Muscle of back (tissue), 3 donors: ENCODE measurements at regions not wholly inside any gene's neighbourhood (a gene's known extent, or its start where the extent isn't known, plus 50 kb on each side); places are given as distances from the start of the nearest gene placed in this dataset.
"Not testable (repeated sequence)": the region's sequence is repeated elsewhere in the genome, so short reads cannot be mapped to it uniquely, and the experiment has no call there.

ENCODE experiments used
- DNase-seq, 3 donors: peaks; one replicate each; pipeline versions ENCODE4 v3.0.0 to v3.0.0-alpha.2; 2013

DNA sequence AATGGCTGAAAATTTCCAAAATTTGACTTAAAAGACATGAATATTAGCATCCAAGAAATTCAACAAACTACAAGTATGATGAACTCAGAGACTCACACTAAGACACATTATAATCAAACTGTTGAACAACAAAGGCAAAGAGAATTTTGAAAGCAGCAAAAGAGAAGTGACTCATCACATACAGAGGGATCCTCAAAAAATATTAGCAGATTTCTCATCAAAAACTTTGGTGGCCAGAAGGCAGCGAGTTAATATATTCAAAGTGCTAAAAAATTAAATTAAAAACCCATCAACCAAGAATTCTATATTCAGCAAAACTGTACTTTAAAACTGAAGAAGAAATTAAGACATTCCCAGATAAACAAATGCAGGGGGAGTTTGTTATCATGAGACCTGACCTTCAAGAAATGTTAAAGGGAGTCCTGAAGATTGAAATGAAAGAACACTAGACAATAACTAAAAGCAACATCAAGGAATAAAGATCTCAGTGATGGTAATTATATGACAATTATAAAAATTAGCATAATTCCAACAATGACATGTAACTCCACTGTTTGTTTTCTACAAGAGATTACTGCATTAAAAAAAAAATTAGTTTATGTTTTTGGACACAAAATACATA lies 150.0 kb downstream of the RNASET2 start:
- DNase-seq = no peak

DNA sequence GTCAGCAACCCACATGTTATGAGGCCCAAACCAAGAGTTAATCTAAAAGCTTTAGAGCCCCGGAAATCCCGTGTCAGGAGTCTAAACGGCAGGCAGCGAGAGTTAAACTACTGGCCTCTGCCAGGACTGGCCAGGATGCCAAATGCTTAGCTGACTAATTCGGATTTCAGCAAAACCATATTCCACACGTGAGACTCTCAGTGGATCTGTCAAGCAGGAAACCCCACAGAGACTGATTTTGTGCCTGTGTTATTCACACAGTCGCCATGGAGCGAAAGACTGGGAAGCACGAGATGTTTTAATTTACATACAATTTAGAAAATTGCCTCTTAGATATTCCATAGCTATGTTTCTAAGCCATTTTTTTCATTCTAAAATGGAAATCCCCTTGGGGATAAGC lies 152.9 kb downstream of the RNASET2 start:
- DNase-seq = no peak

DNA sequence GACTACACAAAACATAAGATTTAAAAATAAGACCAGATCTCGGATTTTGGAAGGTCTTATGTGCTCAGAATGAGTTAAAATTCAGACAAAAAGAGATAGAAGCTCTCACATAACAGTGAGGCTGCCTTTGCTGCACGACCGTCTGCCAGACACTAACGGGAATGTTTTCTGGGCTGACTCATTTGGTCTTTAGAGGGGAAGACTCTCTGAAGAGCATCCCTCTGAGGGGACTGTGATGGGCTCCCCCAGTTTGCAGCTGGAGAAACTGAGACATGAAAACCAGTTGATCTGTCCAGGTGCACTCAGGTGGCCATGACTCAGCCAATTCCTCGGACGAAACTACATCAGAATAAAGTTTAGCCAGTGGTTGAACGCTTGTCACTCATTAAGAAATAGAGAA lies 153.9 kb downstream of the RNASET2 start:
- no peak for DNase-seq

DNA sequence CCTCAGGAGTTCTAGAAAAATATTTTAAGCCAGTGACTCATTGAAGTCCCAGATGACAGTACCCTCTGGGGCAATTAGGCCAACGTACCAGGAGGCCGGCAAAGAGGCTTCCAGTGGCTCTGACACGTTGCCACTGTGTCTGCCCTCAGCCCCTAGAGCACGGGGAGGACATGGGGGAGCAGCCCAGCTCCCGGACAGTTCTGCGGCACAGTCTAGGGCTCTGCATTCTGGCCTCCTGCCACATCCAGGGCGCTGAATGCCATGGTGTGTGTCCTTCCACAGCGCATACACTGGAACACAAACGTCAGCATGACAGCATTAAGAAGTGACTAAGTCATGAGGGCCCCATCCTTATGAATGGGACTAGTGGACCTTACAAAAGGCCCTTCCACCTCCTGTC lies 156.2 kb downstream of the RNASET2 start:
- no peak for DNase-seq

DNA sequence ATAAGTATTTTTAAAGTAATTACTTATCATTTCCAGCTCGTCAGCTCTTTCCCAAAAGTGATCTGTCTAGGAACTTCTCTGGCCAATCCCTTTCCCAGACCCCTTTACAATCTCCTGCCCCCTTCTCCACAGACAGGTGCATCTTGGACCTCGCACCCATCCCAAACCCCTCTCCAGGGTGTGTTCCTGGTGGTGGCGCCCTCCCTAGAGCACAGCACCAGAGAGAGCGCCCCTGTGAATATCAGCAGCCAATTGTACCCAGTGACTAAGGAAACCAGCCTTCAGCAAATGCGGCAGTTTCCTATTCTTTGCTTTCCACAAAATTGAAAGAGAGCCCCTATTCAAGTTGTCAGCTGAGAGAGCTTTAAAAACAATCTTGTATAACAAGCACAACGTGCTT lies 157.7 kb downstream of the RNASET2 start:
- DNase-seq = no peak

DNA sequence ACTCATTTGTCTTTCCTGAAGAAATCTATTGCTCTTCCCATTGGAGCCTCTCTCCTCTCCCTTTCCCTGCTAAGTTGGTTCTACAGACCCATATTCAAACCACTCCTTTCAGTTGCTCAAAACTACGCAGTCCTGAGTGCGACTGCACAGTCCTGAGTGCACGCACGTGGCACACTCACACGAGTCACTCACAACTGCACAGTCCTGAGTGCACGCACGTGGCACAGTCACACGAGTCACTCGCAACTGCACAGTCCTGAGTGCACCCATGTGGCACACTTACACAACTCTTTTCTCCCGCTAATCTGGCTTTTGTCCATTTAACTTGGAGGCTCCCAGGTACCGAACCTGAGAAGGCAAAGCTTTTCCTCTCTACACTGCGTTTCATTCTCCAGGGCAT lies 159.7 kb downstream of the RNASET2 start:
- DNase-seq = no peak

DNA sequence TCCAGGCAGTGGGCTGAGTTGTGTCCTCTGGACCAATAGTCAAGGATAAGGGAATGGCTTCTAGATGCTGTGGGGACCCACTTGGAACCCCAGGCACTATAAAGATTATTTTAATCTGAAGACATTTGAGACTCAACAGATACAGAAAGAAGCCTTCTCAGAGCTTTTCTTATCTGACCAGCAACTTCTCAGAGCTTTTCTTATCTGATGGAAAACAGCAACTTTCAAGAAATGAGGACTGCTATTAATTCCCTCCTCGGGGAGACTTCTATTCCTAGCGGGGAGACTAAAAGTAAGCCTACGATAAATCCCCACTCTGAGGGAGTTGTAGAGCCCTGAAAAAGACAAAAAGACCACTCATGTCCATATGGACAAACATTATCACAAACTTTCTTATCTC lies 160.5 kb downstream of the RNASET2 start:
- no peak for DNase-seq

DNA sequence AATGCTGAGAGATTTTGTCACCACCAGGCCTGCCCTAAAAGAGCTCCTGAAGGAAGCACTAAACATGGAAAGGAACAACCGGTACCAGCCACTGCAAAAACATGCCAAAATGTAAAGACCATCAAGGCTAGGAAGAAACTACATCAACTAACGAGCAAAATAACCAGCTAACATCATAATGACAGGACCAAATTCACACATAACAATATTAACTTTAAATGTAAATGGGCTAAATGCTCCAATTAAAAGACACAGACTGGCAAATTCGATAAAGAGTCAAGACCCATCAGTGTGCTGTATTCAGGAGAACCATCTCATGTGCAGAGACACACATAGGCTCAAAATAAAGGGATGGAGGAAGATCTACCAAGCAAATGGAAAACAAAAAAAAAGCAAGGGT lies 163.8 kb upstream of the RPS6KA2 start:
- DNase-seq = not testable (repeated sequence)

DNA sequence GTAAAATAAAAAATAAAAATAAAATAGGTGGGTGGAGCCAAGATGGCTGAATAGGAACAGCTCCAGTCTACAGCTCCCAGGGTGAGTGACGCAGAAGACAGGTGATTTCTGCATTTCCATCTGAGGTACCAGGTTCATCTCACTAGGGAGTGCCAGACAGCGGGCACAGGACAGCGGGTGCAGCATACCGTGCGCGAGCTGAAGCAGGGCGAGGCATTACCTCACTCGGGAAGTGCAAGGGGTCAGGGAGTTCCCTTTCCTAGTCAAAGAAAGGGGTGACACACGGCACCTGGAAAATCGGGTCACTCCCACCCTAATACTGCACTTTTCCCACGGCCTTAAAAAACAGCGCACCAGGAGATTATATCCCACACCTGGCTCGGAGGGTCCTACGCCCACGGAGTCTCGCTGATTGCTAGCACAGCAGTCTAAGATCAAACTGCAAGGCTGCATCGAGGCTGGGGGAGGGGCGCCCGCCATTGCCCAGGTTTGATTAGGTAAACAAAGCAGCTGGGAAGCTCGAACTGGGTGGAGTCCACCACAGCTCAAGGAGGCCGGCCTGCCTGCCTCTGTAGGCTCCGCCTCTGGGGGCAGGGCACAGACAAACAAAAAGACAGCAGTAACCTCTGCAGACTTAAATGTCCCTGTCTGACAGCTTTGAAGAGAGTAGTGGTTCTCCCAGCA lies 161.9 kb upstream of the RPS6KA2 start:
- not testable (repeated sequence) for DNase-seq

DNA sequence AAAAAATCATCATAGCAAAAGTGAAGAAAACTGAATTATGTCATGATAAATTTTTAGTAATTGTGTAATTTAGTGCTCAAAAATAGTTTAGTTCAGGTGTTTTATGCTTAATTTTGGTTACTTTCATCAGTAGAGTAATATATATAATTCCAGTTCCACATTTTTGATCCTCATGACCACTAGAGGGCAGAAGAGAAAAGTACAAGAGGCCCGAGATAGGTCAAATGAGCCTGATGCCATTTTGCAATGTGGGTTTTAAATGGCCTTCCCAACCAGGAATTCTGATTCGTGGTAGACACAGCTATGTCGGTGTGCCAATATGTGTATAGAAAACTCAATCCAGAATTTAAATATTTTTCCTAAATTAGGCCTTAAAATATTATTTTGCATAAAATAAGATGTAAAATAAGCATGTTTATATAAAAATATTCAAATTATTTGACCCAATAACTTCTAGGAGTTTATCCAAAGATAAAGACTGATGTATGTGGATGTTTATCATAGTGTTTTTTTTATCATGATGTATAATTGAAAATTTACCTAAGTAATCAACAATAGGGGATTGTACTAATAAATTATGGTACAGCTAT lies 159.7 kb upstream of the RPS6KA2 start:
- peak; percentile 35 to 61 (median 46) for DNase-seq

DNA sequence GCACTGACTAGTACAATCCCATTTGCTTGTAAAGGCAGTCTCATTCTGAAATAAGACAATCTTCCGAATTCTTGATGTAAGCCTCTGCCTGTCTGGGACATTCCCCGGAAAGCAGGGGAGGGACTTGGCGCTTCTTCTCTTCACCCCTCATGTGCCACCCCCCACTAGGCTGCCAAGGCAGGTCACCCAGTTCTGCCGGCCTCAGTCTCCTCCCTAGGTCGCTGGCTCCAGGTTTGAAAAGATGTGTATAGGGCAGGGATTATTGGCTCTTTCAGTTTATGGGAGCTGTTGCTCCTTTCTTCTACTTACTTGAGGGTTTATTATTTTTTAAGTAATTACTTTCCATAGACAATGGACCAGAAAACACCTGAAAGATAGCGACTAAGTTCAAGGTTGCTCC lies 158.1 kb upstream of the RPS6KA2 start:
- DNase-seq = no peak

DNA sequence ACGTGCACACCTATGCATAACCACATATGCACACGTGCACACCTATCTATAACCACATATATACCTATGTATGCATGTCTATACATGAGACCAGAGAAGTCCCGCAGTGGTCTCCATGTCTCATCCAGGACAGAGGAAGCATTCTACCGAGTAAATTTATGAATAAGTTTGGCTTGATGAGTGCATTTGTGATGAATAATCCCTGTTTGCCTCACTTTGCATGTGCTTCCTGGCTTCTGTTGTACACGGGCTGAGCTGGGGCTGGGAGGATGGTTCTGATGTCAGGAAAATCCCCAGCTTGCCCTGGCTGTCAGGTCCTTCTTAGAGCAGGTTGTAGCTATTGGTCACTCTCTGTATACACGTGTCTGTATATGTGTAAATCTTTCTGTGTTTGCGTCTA lies 157.6 kb upstream of the RPS6KA2 start:
- DNase-seq = no peak

DNA sequence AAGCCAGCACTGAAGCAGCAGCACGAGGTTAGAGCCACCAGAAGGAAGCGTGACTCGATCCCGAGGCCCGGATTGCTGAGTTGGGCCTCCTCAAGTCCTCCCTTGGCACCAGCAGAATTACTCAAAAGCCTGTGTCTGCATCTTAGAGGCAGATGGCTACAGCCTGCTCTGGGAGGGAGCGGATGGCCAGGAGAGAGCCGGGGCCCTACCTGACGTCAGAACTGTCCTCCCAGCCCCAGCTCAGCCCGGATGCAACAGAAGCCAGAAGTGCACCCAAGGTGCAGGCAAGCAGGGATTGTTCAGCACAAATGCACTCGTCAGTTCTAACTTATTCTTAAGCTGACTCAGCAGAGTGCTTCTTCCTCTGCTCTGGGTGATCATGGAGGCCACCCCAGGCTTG lies 155.5 kb upstream of the RPS6KA2 start:
- no peak for DNase-seq

DNA sequence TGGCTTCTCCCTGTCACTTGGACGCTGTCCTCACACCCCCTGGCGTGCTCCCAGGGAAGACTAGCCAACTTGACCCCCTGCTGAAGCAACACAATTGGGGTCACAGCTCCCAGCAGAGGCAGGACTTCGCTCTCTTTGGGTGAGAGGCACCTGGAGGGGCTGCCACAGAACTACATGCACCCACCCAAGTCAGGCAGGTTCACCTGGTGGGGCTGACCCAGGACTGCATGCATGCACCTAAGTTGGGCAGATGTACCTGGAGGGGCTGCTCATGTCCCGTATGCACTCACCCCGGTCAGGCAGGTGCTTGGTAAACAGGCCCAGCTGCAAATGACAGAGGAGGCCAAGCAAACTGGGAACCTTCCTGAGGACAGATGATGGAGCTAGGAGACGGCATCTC lies 154.3 kb upstream of the RPS6KA2 start:
- DNase-seq = no peak

DNA sequence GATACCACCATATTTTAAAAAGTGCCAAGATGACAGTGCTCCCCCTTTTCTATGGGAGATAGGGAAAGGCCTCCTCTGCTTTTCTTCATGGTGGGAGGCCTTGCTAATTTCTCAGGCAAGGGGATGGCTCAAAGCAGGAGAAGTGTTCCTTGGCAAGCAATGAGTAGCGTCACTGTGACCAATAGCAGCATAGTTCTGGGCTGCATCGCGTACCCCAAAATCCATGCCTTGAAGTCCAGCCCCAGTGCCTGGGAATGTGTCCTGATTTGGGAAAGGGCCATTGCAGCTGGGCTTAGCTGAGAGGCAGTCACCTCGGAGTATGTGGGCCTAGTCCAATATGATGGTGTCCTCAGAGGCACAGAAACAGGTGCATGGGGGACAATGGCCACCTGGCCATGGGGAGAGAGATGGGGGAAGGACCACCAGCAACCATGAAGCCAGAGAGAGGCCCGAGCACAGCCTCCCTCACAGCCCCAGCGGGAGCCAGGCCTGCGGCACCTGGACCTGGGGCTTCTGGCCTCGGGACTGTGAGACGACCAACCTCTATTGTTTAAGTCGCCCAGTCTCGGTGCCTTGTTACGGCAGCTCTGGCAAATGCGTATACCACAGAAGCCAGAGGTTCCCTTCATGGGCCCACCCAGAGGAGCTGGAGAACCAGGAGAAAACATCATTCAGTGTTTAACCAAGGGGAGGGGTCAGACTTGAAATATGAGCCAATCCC lies 153.1 kb upstream of the RPS6KA2 start:
- no peak for DNase-seq

DNA sequence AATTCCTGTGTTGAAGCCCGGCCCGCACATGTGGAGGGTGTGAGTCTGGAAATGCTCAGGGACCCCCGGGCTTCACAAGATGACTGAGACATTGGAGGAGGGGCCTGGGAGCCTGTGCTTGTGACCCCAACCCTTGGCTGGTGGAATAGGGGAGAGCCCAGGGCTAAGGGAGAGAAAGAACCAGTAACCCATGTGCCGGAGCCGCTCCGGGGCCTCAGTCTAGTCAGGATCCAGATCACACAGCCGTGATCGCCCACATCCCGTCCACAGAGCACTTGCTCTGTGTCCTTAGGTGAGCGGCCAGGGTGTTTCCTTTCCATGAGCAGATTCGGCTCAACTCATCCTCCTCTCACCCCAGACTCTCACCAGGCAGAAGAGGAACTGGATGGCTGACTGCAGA lies 152.3 kb upstream of the RPS6KA2 start:
- DNase-seq = no peak

DNA sequence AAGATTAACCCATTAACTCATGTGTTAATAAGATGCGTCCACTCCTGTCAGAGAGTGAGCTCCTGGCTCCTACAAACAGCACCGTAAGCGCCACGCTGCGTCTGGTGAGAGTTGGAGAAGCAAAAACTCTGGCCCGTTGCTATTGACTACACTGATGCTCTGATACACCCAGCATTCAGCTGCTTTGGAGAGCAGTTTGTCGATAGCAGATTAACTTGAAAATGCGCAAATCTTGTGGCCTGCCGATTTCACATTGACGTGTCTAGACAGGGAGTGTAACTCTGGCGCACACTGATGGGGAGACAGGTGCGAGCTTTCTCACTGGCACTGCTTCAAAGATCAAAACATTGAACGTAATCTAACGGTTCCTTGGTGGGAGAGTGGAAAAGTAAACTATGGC lies 151.7 kb upstream of the RPS6KA2 start:
- no peak for DNase-seq

DNA sequence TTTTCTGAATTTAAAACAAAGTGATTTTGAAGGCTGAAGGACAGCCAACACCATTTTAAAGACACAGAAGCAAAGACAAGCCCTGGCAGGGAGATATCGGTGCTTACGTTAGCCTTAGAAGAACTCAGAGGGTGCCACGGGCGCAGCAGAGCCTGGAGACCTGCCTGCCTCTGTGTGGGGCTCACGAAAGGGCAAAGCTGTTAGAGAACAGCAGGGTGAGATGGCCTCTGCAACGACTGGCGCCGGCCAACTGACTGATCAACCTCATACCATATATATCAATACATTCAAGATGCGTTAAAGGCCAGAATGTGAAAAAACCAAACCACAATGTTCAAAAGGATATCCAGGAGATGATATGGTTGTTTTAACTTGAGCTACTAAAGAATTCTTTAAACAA lies 151.0 kb upstream of the RPS6KA2 start:
- DNase-seq = no peak

DNA sequence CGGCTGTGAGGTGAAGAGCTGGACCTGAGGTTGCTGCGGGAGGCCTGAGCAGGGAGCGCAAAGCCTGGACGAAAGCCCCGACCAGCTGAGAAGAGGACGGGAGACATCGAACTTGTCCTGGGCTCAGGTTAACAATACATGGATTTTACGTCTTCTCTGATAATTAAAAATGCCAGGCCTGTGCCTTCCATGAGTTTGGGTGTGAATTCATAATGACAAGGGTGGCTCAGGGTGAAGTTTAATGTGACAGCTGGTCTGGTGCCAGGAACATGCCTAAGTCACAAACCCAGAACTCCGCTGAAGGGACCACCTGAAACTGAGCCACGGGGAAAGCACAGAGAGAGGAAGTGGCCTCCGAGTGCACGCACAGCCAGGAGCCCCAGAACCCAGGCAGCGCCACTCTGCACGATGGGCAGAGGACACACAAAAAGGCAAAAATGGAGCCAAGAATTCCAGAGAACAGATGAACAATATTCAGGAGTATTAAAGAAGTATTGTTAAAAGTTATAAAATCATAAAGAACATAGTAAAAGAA lies 150.1 kb upstream of the RPS6KA2 start:
- no peak for DNase-seq

DNA sequence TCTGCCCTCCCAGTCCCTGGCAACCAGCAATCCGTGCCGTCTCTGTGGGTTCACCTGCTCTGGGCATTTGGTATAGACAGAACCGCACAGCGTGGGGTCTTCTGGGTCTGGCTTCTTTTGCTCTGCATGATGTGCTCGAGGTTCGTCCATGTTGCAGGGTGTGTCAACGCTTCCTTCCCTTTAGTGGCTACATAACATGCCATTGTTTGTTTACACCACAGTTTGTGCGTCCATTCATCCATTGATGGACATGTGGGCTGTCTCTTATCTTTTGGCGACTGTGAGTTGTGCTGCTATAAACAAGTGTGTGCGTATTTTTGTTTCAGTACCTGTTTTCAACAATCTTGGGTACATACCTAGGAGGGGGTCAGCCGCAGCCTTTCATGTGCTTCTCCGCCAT lies 149.5 kb upstream of the RPS6KA2 start:
- DNase-seq = no peak

DNA sequence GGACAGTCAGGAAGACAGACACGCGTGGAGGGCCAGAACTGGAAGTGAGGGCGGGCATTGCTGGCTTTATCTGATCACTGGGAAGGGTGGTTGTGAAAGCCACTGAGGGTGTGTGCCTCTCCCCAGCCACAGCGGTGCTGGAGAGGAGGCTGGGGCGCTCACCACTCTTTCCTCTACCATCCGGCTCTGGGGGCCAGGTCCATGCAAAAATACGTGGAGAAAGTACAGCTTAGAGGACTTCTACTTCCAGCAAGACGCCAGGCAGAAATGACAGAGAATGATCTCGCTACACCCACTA lies 148.8 kb upstream of the RPS6KA2 start:
- no peak for DNase-seq

DNA sequence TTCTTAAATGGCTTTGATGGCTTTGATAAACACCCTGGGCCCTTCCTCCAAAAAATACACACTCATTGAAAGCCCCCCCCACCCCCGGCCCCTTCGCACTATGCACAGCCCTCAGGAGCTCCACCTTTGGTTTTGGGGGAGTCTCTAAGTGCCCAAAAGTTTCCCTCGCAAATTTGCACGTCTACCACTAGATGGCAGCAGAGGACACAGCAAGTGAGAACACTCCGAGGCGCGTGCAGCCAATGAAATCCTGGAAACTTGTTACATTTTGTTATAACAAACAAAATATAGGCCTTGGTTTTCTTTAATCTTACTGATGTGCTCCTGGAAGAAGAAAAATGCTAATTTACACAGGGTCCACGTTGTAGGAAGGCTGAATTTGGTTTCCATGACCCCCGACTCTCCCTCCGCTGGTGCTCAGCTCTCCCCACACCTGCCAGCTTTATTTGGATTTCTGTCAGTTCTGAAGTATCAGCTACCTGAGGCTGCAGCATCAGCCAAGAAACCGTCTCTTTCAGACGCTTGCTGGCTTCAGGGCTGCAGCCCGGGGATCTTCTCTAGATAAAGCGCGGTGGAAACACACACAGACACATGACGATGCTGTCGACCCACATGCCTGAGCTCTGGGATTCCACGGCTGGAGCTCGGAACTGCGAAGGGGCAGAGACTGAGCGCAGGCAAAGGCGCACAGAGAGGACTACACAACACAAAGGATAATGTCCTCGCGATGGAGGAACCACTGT lies 148.3 kb upstream of the RPS6KA2 start:
- DNase-seq = peak; percentile 59 to 80 (median 78)
